ENCODE measurements at regions not wholly inside any gene's neighbourhood (a gene's known extent, or its start where the extent isn't known, plus 50 kb on each side); places are given as distances from the start of the nearest gene placed in this dataset.
"Not testable (repeated sequence)": the region's sequence is repeated elsewhere in the genome, so short reads cannot be mapped to it uniquely, and the experiment has no call there.

GRCh38 chr22:34639911-34640310, 426.0 kb upstream of the ISX start:
- TF ChIP-seq CTCF (IDR thresholded peaks at IDR 0.05; ENCODE audit: low read depth, low read length): no peak
- H3K4me3 ChIP-seq (ENCODE audit: low read depth, low read length): no peak overlapping the region

- no peak overlapping the region for H3K4me3 ChIP-seq (ENCODE audit: low read depth, low read length)
Measured at GRCh38 chr22:34645375-34645774, 420.6 kb upstream of the ISX start.

GRCh38 chr22:34669001-34669400, 397.0 kb upstream of the ISX start:
- no peak for TF ChIP-seq CTCF (IDR thresholded peaks at IDR 0.05; ENCODE audit: low read depth, low read length)
- H3K4me3 ChIP-seq (ENCODE audit: low read depth, low read length): no peak overlapping the region

More at GRCh38 chr22:34645375-34645774, 420.6 kb upstream of the ISX start:
- TF ChIP-seq CTCF (IDR thresholded peaks at IDR 0.05; ENCODE audit: low read depth, low read length): no peak

GRCh38 chr22:34683031-34683430, 382.9 kb upstream of the ISX start:
- H3K4me3 ChIP-seq (ENCODE audit: low read depth, low read length): not testable (repeated sequence)

GRCh38 chr22:34684278-34684677, 381.7 kb upstream of the ISX start:
- not testable (repeated sequence) for H3K4me3 ChIP-seq (ENCODE audit: low read depth, low read length)

- TF ChIP-seq CTCF (IDR thresholded peaks at IDR 0.05; ENCODE audit: low read depth, low read length): no peak
- H3K4me3 ChIP-seq (ENCODE audit: low read depth, low read length): no peak overlapping the region
Measured at GRCh38 chr22:34687116-34687515, 378.8 kb upstream of the ISX start.

GRCh38 chr22:34688825-34689224, 377.1 kb upstream of the ISX start:
- H3K4me3 ChIP-seq (ENCODE audit: low read depth, low read length): no peak overlapping the region
- no peak for TF ChIP-seq CTCF (IDR thresholded peaks at IDR 0.05; ENCODE audit: low read depth, low read length)

GRCh38 chr22:34696557-34696956, 369.4 kb upstream of the ISX start:
- no peak for TF ChIP-seq CTCF (IDR thresholded peaks at IDR 0.05; ENCODE audit: low read depth, low read length)
- no peak overlapping the region for H3K4me3 ChIP-seq (ENCODE audit: low read depth, low read length)
